ENCODE measurements at regions not wholly inside any gene's neighbourhood (a gene's known extent, or its start where the extent isn't known, plus 50 kb on each side); places are given as distances from the start of the nearest gene placed in this dataset.

GRCh38 chr6:170483413-170483812 is 69.7 kb downstream of the PSMB1 start:
- Histone ChIP-seq H3K4me3 (no peak overlapping the region), H3K9me3 (peaks cover 6% of the 10 kb centered on the region), H3K36me3 (no peaks in the 10 kb centered on the region), H3K4me1 (no peaks in the 10 kb centered on the region), H3K27ac (no peak overlapping the region), H3K27me3 (ENCODE audit: low read depth) (no peaks in the 10 kb centered on the region)
- ATAC-seq (no peak), DNase-seq (no peak)
- intact Hi-C loops (cut with DNase I) = no loop called here
- TF ChIP-seq CTCF (IDR thresholded peaks at IDR 0.05) = no peak

- TF ChIP-seq CTCF (IDR thresholded peaks at IDR 0.05) = no peak
- no peak overlapping the region for H3K4me3 ChIP-seq
- peaks cover 6% of the 10 kb centered on the region for H3K9me3 ChIP-seq
- intact Hi-C loops (cut with DNase I) = no loop called here
- no peaks in the 10 kb centered on the region for H3K36me3 ChIP-seq
- no peaks in the 10 kb centered on the region for H3K27me3 ChIP-seq (ENCODE audit: low read depth)
- no peak for DNase-seq
- H3K4me1 ChIP-seq = no peaks in the 10 kb centered on the region
- H3K27ac ChIP-seq = no peak overlapping the region
- peak; percentile 19 to 38 for ATAC-seq
Observed at GRCh38 chr6:170480050-170480692, 72.9 kb downstream of the PSMB1 start.

GRCh38 chr6:170476360-170476759 is 76.7 kb downstream of the PSMB1 start:
- no peak overlapping the region for H3K4me3 ChIP-seq
- no peaks in the 10 kb centered on the region for H3K36me3 ChIP-seq
- intact Hi-C loops (cut with DNase I) = no loop called here
- ATAC-seq = peak in 1 of 2 donors; percentile 80
- H3K27ac ChIP-seq = no peak overlapping the region
- peaks cover 8% of the 10 kb centered on the region for H3K27me3 ChIP-seq (ENCODE audit: low read depth)
- no peak for TF ChIP-seq CTCF (IDR thresholded peaks at IDR 0.05)
- no peaks in the 10 kb centered on the region for H3K4me1 ChIP-seq
- peak; percentile 69 for DNase-seq
- H3K9me3 ChIP-seq = no peaks in the 10 kb centered on the region

- H3K27ac ChIP-seq = no peak overlapping the region
- intact Hi-C loops (cut with DNase I) = no loop called here
- no peaks in the 10 kb centered on the region for H3K9me3 ChIP-seq
- ATAC-seq (no peak), DNase-seq (no peak)
- no peak overlapping the region for H3K4me3 ChIP-seq
- peaks cover 8% of the 10 kb centered on the region for H3K27me3 ChIP-seq (ENCODE audit: low read depth)
- H3K4me1 ChIP-seq = no peaks in the 10 kb centered on the region
- no peak for TF ChIP-seq CTCF (IDR thresholded peaks at IDR 0.05)
- H3K36me3 ChIP-seq = no peaks in the 10 kb centered on the region
Observed at GRCh38 chr6:170475118-170475517, 78.0 kb downstream of the PSMB1 start.

GRCh38 chr6:170473801-170474200 is 79.3 kb downstream of the PSMB1 start:
- DNase-seq (no peak), ATAC-seq (no peak)
- TF ChIP-seq CTCF (IDR thresholded peaks at IDR 0.05) = no peak
- intact Hi-C loops (cut with DNase I) = no loop called here
- no peaks in the 10 kb centered on the region for H3K9me3 ChIP-seq
- H3K4me1 ChIP-seq = no peaks in the 10 kb centered on the region
- no peak overlapping the region for H3K4me3 ChIP-seq
- H3K36me3 ChIP-seq = no peaks in the 10 kb centered on the region
- peaks cover 8% of the 10 kb centered on the region for H3K27me3 ChIP-seq (ENCODE audit: low read depth)
- H3K27ac ChIP-seq = no peak overlapping the region
